Naive B cell (primary cell): ENCODE measurements at regions not wholly inside any gene's neighbourhood (a gene's known extent, or its start where the extent isn't known, plus 50 kb on each side); places are given as distances from the start of the nearest gene placed in this dataset.
A peak's percentile ranks its signal among the peaks of the same experiment; 100 is the strongest.

ENCODE experiments used
- ATAC-seq, 2 donors: fragments of 150-1000 bp; cut with Tn5 transposase; 2 replicates each; pipeline ENCODE4 v1.10.0; 2021; ENCODE audit warnings: low read depth in 2 of 2, mild to moderate bottlenecking in 2 of 2, moderate library complexity in 2 of 2
- DNase-seq: peaks from one replicate; pipeline ENCODE4 v3.0.0; 2022
- H3K27ac Mint-ChIP-seq, 6 donors: one replicate each; pipeline ENCODE4 v1.8.0; 2020 to 2022; ENCODE audit warnings: mild to moderate bottlenecking in 6 of 6, mixed read lengths in 6 of 6, moderate library complexity in 5 of 6, inconsistent platforms in 2 of 6
- H3K27me3 Mint-ChIP-seq, 3 donors: one replicate each; pipeline ENCODE4 v1.8.0; 2021 to 2022; ENCODE audit warnings: mixed read lengths in 3 of 3, mild to moderate bottlenecking in 1 of 3
- H3K36me3 Mint-ChIP-seq, 2 donors: one replicate each; pipeline ENCODE4 v1.8.0; 2020 to 2022; ENCODE audit warnings: mixed read lengths in 2 of 2, inconsistent platforms in 1 of 2, mild to moderate bottlenecking in 1 of 2
- H3K4me1 Mint-ChIP-seq, 3 donors: one replicate each; pipeline ENCODE4 v1.8.0; 2020 to 2022; ENCODE audit warnings: mixed read lengths in 3 of 3, inconsistent platforms in 1 of 3, mild to moderate bottlenecking in 1 of 3, moderate library complexity in 1 of 3
- H3K4me3 Mint-ChIP-seq, 8 donors: one replicate each; pipeline ENCODE4 v1.8.0; 2020 to 2022; ENCODE audit warnings: mild to moderate bottlenecking in 8 of 8, mixed read lengths in 8 of 8, moderate library complexity in 8 of 8, inconsistent platforms in 2 of 8
- H3K9me3 Mint-ChIP-seq, 7 donors: one replicate each; pipeline ENCODE4 v1.8.0; 2020 to 2022; ENCODE audit warnings: mixed read lengths in 7 of 7, mild to moderate bottlenecking in 5 of 7, inconsistent platforms in 2 of 7, moderate library complexity in 1 of 7

GRCh38 chr12:75823475-75823874, 208.1 kb downstream of the PHLDA1 start:
- H3K9me3 Mint-ChIP-seq, result peaks cover 0 to 2% (median 0%) of the 10 kb centered on the region in 7 donors
- no peak overlapping the region for H3K27ac Mint-ChIP-seq
- no peak for DNase-seq
- peaks cover 5 to 9% (median 6%) of the 10 kb centered on the region in 3 donors for H3K27me3 Mint-ChIP-seq
- no peak overlapping the region for H3K4me3 Mint-ChIP-seq
- ATAC-seq, result no peak
- no peaks in the 10 kb centered on the region for H3K4me1 Mint-ChIP-seq
- H3K36me3 Mint-ChIP-seq, result no peaks in the 10 kb centered on the region

- no peak overlapping the region for H3K27ac Mint-ChIP-seq
- peaks cover 5 to 9% (median 6%) of the 10 kb centered on the region in 3 donors for H3K27me3 Mint-ChIP-seq
- H3K36me3 Mint-ChIP-seq, result no peaks in the 10 kb centered on the region
- H3K4me3 Mint-ChIP-seq, result no peak overlapping the region
- ATAC-seq (no peak), DNase-seq (no peak)
- no peaks in the 10 kb centered on the region for H3K4me1 Mint-ChIP-seq
- peaks cover 0 to 2% (median 0%) of the 10 kb centered on the region in 7 donors for H3K9me3 Mint-ChIP-seq
These were observed 209.2 kb downstream of the PHLDA1 start for GRCh38 chr12:75822416-75822815.

GRCh38 chr12:75820848-75821578, 210.6 kb downstream of the PHLDA1 start:
- H3K27me3 Mint-ChIP-seq, result peaks cover 5 to 9% (median 6%) of the 10 kb centered on the region in 3 donors
- no peak overlapping the region for H3K4me3 Mint-ChIP-seq
- no peak overlapping the region for H3K27ac Mint-ChIP-seq
- ATAC-seq (no peak), DNase-seq (no peak)
- no peaks in the 10 kb centered on the region for H3K36me3 Mint-ChIP-seq
- no peaks in the 10 kb centered on the region for H3K9me3 Mint-ChIP-seq
- no peaks in the 10 kb centered on the region for H3K4me1 Mint-ChIP-seq

GRCh38 chr12:75820071-75820470, 211.5 kb downstream of the PHLDA1 start:
- Mint-ChIP-seq H3K36me3 (no peaks in the 10 kb centered on the region), H3K27me3 (peaks cover 5 to 9% (median 6%) of the 10 kb centered on the region in 3 donors), H3K4me3 (no peak overlapping the region), H3K4me1 (peaks cover 1 to 5% (median 3%) of the 10 kb centered on the region in 3 donors), H3K27ac (no peak overlapping the region), H3K9me3 (no peaks in the 10 kb centered on the region)
- no peak for ATAC-seq
- DNase-seq, result no peak

GRCh38 chr12:75819512-75819911, 212.1 kb downstream of the PHLDA1 start:
- Mint-ChIP-seq H3K4me1 (peaks cover 6 to 10% (median 7%) of the 10 kb centered on the region in 3 donors), H3K9me3 (no peaks in the 10 kb centered on the region), H3K27ac (no peak overlapping the region), H3K36me3 (no peaks in the 10 kb centered on the region), H3K4me3 (no peak overlapping the region), H3K27me3 (peaks cover 5 to 9% (median 6%) of the 10 kb centered on the region in 3 donors)
- ATAC-seq (no peak), DNase-seq (no peak)

GRCh38 chr12:75818863-75819262, 212.7 kb downstream of the PHLDA1 start:
- H3K4me1 Mint-ChIP-seq, result peaks cover 6 to 10% (median 7%) of the 10 kb centered on the region in 3 donors
- peaks cover 0 to 9% (median 6%) of the 10 kb centered on the region in 3 donors for H3K27me3 Mint-ChIP-seq
- DNase-seq, result no peak
- no peak for ATAC-seq
- no peaks in the 10 kb centered on the region for H3K36me3 Mint-ChIP-seq
- no peak overlapping the region for H3K4me3 Mint-ChIP-seq
- H3K27ac Mint-ChIP-seq, result no peak overlapping the region
- no peaks in the 10 kb centered on the region for H3K9me3 Mint-ChIP-seq

GRCh38 chr12:75816897-75817296, 214.7 kb downstream of the PHLDA1 start:
- no peaks in the 10 kb centered on the region for H3K27me3 Mint-ChIP-seq
- no peak for DNase-seq
- no peak overlapping the region for H3K4me3 Mint-ChIP-seq
- no peaks in the 10 kb centered on the region for H3K36me3 Mint-ChIP-seq
- H3K4me1 Mint-ChIP-seq, result peaks cover 6 to 10% (median 7%) of the 10 kb centered on the region in 3 donors
- no peak overlapping the region for H3K27ac Mint-ChIP-seq
- H3K9me3 Mint-ChIP-seq, result no peaks in the 10 kb centered on the region
- no peak for ATAC-seq

GRCh38 chr12:75815756-75816155, 215.8 kb downstream of the PHLDA1 start:
- ATAC-seq (no peak), DNase-seq (no peak)
- peaks cover 6 to 10% (median 7%) of the 10 kb centered on the region in 3 donors for H3K4me1 Mint-ChIP-seq
- H3K9me3 Mint-ChIP-seq, result no peaks in the 10 kb centered on the region
- H3K27me3 Mint-ChIP-seq, result peaks cover 0 to 4% (median 0%) of the 10 kb centered on the region in 3 donors
- no peak overlapping the region for H3K4me3 Mint-ChIP-seq
- peak overlapping the region in 2 of 6 donors; percentile 33 to 59 for H3K27ac Mint-ChIP-seq
- no peaks in the 10 kb centered on the region for H3K36me3 Mint-ChIP-seq

GRCh38 chr12:75814851-75815754, 216.5 kb downstream of the PHLDA1 start:
- H3K4me3 Mint-ChIP-seq, result no peak overlapping the region
- DNase-seq, result peak; percentile 1
- no peaks in the 10 kb centered on the region for H3K9me3 Mint-ChIP-seq
- peaks cover 6 to 10% (median 7%) of the 10 kb centered on the region in 3 donors for H3K4me1 Mint-ChIP-seq
- peak; percentile 66 to 70 for ATAC-seq
- peak overlapping the region in 4 of 6 donors; percentile 12 to 59 (median 46) for H3K27ac Mint-ChIP-seq
- peaks cover 0 to 4% (median 0%) of the 10 kb centered on the region in 3 donors for H3K27me3 Mint-ChIP-seq
- no peaks in the 10 kb centered on the region for H3K36me3 Mint-ChIP-seq

GRCh38 chr12:75813072-75813471, 218.5 kb downstream of the PHLDA1 start:
- H3K27ac Mint-ChIP-seq, result peak overlapping the region in 1 of 6 donors; percentile 51

GRCh38 chr12:75812271-75813018, 219.1 kb downstream of the PHLDA1 start:
- peaks cover 6 to 10% (median 7%) of the 10 kb centered on the region in 3 donors for H3K4me1 Mint-ChIP-seq
- DNase-seq, result no peak
- H3K9me3 Mint-ChIP-seq, result peaks cover 0 to 3% (median 0%) of the 10 kb centered on the region in 7 donors
- H3K27me3 Mint-ChIP-seq, result peaks cover 0 to 11% (median 0%) of the 10 kb centered on the region in 3 donors
- H3K27ac Mint-ChIP-seq, result no peak overlapping the region
- no peak for ATAC-seq
- no peak overlapping the region for H3K4me3 Mint-ChIP-seq
- no peaks in the 10 kb centered on the region for H3K36me3 Mint-ChIP-seq

More at GRCh38 chr12:75813072-75813471, 218.5 kb downstream of the PHLDA1 start:
- DNase-seq, result no peak
- H3K4me3 Mint-ChIP-seq, result no peak overlapping the region
- H3K36me3 Mint-ChIP-seq, result no peaks in the 10 kb centered on the region
- H3K4me1 Mint-ChIP-seq, result peaks cover 6 to 10% (median 7%) of the 10 kb centered on the region in 3 donors
- H3K9me3 Mint-ChIP-seq, result peaks cover 0 to 3% (median 0%) of the 10 kb centered on the region in 7 donors
- H3K27me3 Mint-ChIP-seq, result peaks cover 0 to 11% (median 0%) of the 10 kb centered on the region in 3 donors
- ATAC-seq, result no peak

- H3K4me3 Mint-ChIP-seq, result no peak overlapping the region
- H3K9me3 Mint-ChIP-seq, result peaks cover 0 to 8% (median 0%) of the 10 kb centered on the region in 7 donors
- peaks cover under 1 to 2% (median 1%) of the 10 kb centered on the region in 3 donors for H3K4me1 Mint-ChIP-seq
- no peak overlapping the region for H3K27ac Mint-ChIP-seq
- peaks cover 0 to 11% (median 0%) of the 10 kb centered on the region in 3 donors for H3K27me3 Mint-ChIP-seq
- DNase-seq (no peak), ATAC-seq (no peak)
- H3K36me3 Mint-ChIP-seq, result no peaks in the 10 kb centered on the region
These were observed 221.8 kb downstream of the PHLDA1 start for GRCh38 chr12:75809746-75810145.

- H3K9me3 Mint-ChIP-seq, result peaks cover 0 to 8% (median 0%) of the 10 kb centered on the region in 7 donors
- H3K4me3 Mint-ChIP-seq, result no peak overlapping the region
- H3K27me3 Mint-ChIP-seq, result peaks cover 0 to 11% (median 0%) of the 10 kb centered on the region in 3 donors
- H3K36me3 Mint-ChIP-seq, result no peaks in the 10 kb centered on the region
- no peaks in the 10 kb centered on the region for H3K4me1 Mint-ChIP-seq
- DNase-seq, result no peak
- no peak for ATAC-seq
- H3K27ac Mint-ChIP-seq, result no peak overlapping the region
These were observed 224.1 kb downstream of the PHLDA1 start for GRCh38 chr12:75807494-75807893.
